HEK293 (cell line): ENCODE measurements at regions not wholly inside any gene's neighbourhood (a gene's known extent, or its start where the extent isn't known, plus 50 kb on each side); places are given as distances from the start of the nearest gene placed in this dataset.

ENCODE experiments used
- CTCF ChIA-PET: fragments of 350-600 bp; formaldehyde crosslinking; extraction: SDS; loops from one replicate; lab custom pipeline; 2021; ENCODE audit warnings: antibody characterized with exemption; lab: Yijun Ruan, JAX
- POLR2A ChIA-PET: fragments of 300-600 bp; formaldehyde crosslinking; extraction: SDS; loops from one replicate; lab custom pipeline; 2020; ENCODE audit warnings: antibody characterized with exemption, inconsistent platforms; lab: Yijun Ruan, JAX
- H3K27ac ChIP-seq: fragments of 200-500 bp; sonication (Bioruptor generic); 2 replicates; pipeline ENCODE4 v1.5.1; 2014; ENCODE audit warnings: low read depth, low read length, control low read depth, inconsistent platforms; ENCODE audit errors: extremely low read depth
- H3K36me3 ChIP-seq, 2 experiments: fragments of 200-500 bp in 1 of 2; sonication (Bioruptor generic) in 1 of 2; 1 replicate in 1 of 2; 2 replicates in 1 of 2; pipeline ENCODE4 v1.5.1; 2014 to 2017; ENCODE audit warnings: inconsistent platforms in 2 of 2, low read length in 2 of 2; ENCODE audit not compliant: control insufficient read depth in 2 of 2, insufficient read depth in 1 of 2
- H3K4me1 ChIP-seq: fragments of 200-500 bp; sonication (Bioruptor generic); 2 replicates; pipeline ENCODE4 v1.5.1; 2014; ENCODE audit warnings: mild to moderate bottlenecking, low read length, inconsistent platforms; ENCODE audit not compliant: control insufficient read depth, insufficient read depth
- H3K4me3 ChIP-seq: 2 replicates; pipeline ENCODE4 v1.5.1; 2011; ENCODE audit warnings: low read depth, mild to moderate bottlenecking, control low read depth, low read length, moderate library complexity
- H3K9me3 ChIP-seq: fragments of 200-500 bp; sonication (Bioruptor generic); 2 replicates; pipeline ENCODE4 v1.5.1; 2014; ENCODE audit warnings: low read depth, low read length, inconsistent platforms; ENCODE audit not compliant: control insufficient read depth, insufficient read depth
- HOXD13 ChIP-seq: sonication (generic); formaldehyde crosslinking; IDR thresholded peaks from 2 replicates; pipeline ENCODE4 v1.8.0; 2022; ENCODE audit warnings: missing genetic modification reagents, borderline replicate concordance
- KLF16 ChIP-seq: fragments of 450-650 bp; formaldehyde crosslinking; IDR thresholded peaks from 2 replicates; pipeline ENCODE4 v1.5.1; 2017; ENCODE audit warnings: missing biosample characterization, missing genetic modification characterization
- MEIS1 ChIP-seq: sonication (generic); formaldehyde crosslinking; IDR thresholded peaks from 2 replicates; pipeline ENCODE4 v1.8.1; 2022; ENCODE audit warnings: missing genetic modification reagents, mild to moderate bottlenecking, borderline replicate concordance
- PBX3 ChIP-seq: sonication (generic); formaldehyde crosslinking; IDR thresholded peaks from 2 replicates; pipeline ENCODE4 v1.8.1; 2022; ENCODE audit warnings: mild to moderate bottlenecking, moderate library complexity, missing genetic modification reagents
- SETDB1 ChIP-seq: IDR thresholded peaks from one replicate; pipeline ENCODE4 v1.6.1; 2017; ENCODE audit warnings: mild to moderate bottlenecking, low read length, moderate library complexity, mixed read lengths; ENCODE audit not compliant: insufficient read length
- YY1 ChIP-seq: fragments of 450-650 bp; formaldehyde crosslinking; IDR thresholded peaks from 2 replicates; pipeline ENCODE4 v1.5.1; 2018; ENCODE audit warnings: missing biosample characterization, missing genetic modification characterization
- ZBTB1 ChIP-seq: fragments of 450-650 bp; formaldehyde crosslinking; IDR thresholded peaks from 2 replicates; pipeline ENCODE4 v1.5.1; 2016; ENCODE audit warnings: missing biosample characterization, missing genetic modification characterization
- ZBTB26 ChIP-seq: fragments of 450-650 bp; formaldehyde crosslinking; optimal IDR thresholded peaks from 2 replicates; pipeline ENCODE3; 2016; ENCODE audit warnings: missing biosample characterization, mild to moderate bottlenecking, missing genetic modification characterization
- ZNF148 ChIP-seq: fragments of 450-650 bp; formaldehyde crosslinking; IDR thresholded peaks from 2 replicates; pipeline ENCODE4 v1.5.0; 2017; ENCODE audit warnings: missing biosample characterization, missing genetic modification characterization, borderline replicate concordance
- ZNF155 ChIP-seq: fragments of 450-650 bp; formaldehyde crosslinking; IDR thresholded peaks from 2 replicates; pipeline ENCODE4 v1.5.1; 2016; ENCODE audit warnings: missing biosample characterization, missing genetic modification characterization
- ZNF202 ChIP-seq: fragments of 450-650 bp; formaldehyde crosslinking; IDR thresholded peaks from 2 replicates; pipeline ENCODE4 v1.5.1; 2016; ENCODE audit warnings: missing biosample characterization, missing genetic modification characterization, borderline replicate concordance
- ZNF239 ChIP-seq: fragments of 450-650 bp; formaldehyde crosslinking; IDR thresholded peaks from 2 replicates; pipeline ENCODE4 v1.5.1; 2016; ENCODE audit warnings: missing biosample characterization, missing genetic modification characterization
- ZNF488 ChIP-seq: fragments of 450-650 bp; formaldehyde crosslinking; IDR thresholded peaks from 2 replicates; pipeline ENCODE4 v1.5.1; 2016; ENCODE audit warnings: missing biosample characterization, missing genetic modification characterization
- ZNF626 ChIP-seq: fragments of 450-650 bp; sonication (Bioruptor Pico); formaldehyde crosslinking; IDR thresholded peaks from 2 replicates; pipeline ENCODE4 v1.5.1; 2018; ENCODE audit warnings: missing biosample characterization, missing genetic modification characterization, inconsistent platforms
- ZNF707 ChIP-seq: fragments of 450-650 bp; formaldehyde crosslinking; IDR thresholded peaks from 2 replicates; pipeline ENCODE4 v1.5.1; 2016; ENCODE audit warnings: missing biosample characterization, missing genetic modification characterization
- TF ChIP-seq, protein P1 (sequence below): fragments of 450-650 bp; formaldehyde crosslinking; IDR thresholded peaks from 2 replicates; pipeline ENCODE4 v1.5.1; 2016; ENCODE audit warnings: missing biosample characterization, missing genetic modification characterization
- TF ChIP-seq, protein P2 (sequence below): fragments of 450-650 bp; formaldehyde crosslinking; IDR thresholded peaks from 2 replicates; pipeline ENCODE4 v1.5.1; 2016; ENCODE audit warnings: missing biosample characterization, missing genetic modification characterization

GRCh38 chr3:68256635-68257223 is 602.3 kb upstream of the SUCLG2 start (continued):
- TF ChIP-seq ZNF148 (tag by site-specific recombination) (no peak), ZNF239 (tag by site-specific recombination) (no peak), ZNF155 (tag by site-specific recombination) (no peak), ZNF488 (tag by site-specific recombination) (no peak), ZNF707 (tag by site-specific recombination) (no peak), KLF16 (tag by site-specific recombination) (no peak), SETDB1 (no peak), ZNF202 (tag by site-specific recombination) (no peak)
- TF ChIP-seq, all 188 proteins: peak for 0

DNA sequence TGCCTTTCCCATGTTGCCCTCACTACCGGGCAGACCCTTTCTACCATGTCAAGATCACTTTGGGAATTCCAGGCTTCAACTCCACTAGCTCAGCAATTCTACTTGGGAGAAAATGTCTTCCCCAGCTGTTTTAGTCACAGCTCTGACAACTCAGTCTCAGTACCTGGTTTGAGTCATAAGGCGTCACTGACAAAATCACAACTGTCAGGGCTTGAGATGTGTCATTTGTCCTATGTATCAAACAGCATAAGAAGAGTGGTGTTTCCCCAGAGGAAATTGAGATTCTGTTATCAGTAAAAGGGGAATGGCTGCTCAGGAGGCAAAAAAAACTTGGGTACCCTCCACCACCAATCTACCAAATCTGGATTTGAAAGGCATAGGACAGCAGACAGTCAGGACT is 594.9 kb upstream of the SUCLG2 start:
- Histone ChIP-seq H3K27ac (no peak overlapping the region), H3K4me1 (no peaks in the 10 kb centered on the region), H3K36me3 (no peaks in the 10 kb centered on the region), H3K9me3 (no peaks in the 10 kb centered on the region), H3K4me3 (no peak overlapping the region)
- TF ChIP-seq YY1 (tag by site-specific recombination): no peak
- no peak for TF ChIP-seq ZBTB1 (tag by site-specific recombination)
- POLR2A ChIA-PET: no interaction called here
- CTCF ChIA-PET: no interaction called here

GRCh38 chr3:68242606-68243005 is 588.2 kb upstream of the SUCLG2 start:
- POLR2A ChIA-PET: no interaction called here
- Histone ChIP-seq H3K36me3 (no peaks in the 10 kb centered on the region), H3K4me1 (no peaks in the 10 kb centered on the region), H3K9me3 (no peaks in the 10 kb centered on the region), H3K27ac (no peak overlapping the region)
- CTCF ChIA-PET: no interaction called here
- no peak for TF ChIP-seq ZBTB26 (tag by site-specific recombination)
- no peak for TF ChIP-seq ZNF626 (tag by site-specific recombination)
- TF ChIP-seq, protein P1, sequence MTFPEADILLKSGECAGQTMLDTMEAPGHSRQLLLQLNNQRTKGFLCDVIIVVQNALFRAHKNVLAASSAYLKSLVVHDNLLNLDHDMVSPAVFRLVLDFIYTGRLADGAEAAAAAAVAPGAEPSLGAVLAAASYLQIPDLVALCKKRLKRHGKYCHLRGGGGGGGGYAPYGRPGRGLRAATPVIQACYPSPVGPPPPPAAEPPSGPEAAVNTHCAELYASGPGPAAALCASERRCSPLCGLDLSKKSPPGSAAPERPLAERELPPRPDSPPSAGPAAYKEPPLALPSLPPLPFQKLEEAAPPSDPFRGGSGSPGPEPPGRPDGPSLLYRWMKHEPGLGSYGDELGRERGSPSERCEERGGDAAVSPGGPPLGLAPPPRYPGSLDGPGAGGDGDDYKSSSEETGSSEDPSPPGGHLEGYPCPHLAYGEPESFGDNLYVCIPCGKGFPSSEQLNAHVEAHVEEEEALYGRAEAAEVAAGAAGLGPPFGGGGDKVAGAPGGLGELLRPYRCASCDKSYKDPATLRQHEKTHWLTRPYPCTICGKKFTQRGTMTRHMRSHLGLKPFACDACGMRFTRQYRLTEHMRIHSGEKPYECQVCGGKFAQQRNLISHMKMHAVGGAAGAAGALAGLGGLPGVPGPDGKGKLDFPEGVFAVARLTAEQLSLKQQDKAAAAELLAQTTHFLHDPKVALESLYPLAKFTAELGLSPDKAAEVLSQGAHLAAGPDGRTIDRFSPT (tag by site-specific recombination): no peak
- TF ChIP-seq MEIS1 (CRISPR knock-in tag): no peak
- no peak for TF ChIP-seq PBX3 (CRISPR knock-in tag)
- TF ChIP-seq, protein P2, sequence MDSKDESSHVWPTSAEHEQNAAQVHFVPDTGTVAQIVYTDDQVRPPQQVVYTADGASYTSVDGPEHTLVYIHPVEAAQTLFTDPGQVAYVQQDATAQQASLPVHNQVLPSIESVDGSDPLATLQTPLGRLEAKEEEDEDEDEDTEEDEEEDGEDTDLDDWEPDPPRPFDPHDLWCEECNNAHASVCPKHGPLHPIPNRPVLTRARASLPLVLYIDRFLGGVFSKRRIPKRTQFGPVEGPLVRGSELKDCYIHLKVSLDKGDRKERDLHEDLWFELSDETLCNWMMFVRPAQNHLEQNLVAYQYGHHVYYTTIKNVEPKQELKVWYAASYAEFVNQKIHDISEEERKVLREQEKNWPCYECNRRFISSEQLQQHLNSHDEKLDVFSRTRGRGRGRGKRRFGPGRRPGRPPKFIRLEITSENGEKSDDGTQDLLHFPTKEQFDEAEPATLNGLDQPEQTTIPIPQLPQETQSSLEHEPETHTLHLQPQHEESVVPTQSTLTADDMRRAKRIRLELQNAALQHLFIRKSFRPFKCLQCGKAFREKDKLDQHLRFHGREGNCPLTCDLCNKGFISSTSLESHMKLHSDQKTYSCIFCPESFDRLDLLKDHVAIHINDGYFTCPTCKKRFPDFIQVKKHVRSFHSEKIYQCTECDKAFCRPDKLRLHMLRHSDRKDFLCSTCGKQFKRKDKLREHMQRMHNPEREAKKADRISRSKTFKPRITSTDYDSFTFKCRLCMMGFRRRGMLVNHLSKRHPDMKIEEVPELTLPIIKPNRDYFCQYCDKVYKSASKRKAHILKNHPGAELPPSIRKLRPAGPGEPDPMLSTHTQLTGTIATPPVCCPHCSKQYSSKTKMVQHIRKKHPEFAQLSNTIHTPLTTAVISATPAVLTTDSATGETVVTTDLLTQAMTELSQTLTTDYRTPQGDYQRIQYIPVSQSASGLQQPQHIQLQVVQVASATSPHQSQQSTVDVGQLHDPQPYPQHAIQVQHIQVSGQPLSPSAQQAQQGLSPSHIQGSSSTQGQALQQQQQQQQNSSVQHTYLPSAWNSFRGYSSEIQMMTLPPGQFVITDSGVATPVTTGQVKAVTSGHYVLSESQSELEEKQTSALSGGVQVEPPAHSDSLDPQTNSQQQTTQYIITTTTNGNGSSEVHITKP (tag by site-specific recombination): no peak
- TF ChIP-seq HOXD13 (CRISPR knock-in tag): no peak
- TF ChIP-seq, all 188 proteins: peak for 0
- no peak overlapping the region for H3K4me3 ChIP-seq
